Sigmoid colon (tissue), 4 donors: ENCODE measurements at regions not wholly inside any gene's neighbourhood (a gene's known extent, or its start where the extent isn't known, plus 50 kb on each side); places are given as distances from the start of the nearest gene placed in this dataset.

Source experiments
- EP300 ChIP-seq, 4 donors: sonication (generic); formaldehyde crosslinking; IDR thresholded peaks; one replicate each; pipeline ENCODE4 v1.6.1; 2017; ENCODE audit warnings: antibody characterized with exemption in 4 of 4
- POLR2A ChIP-seq, 2 donors: fragments of 450-650 bp; IDR thresholded peaks; one replicate each; pipeline ENCODE4 v1.6.1; 2016; ENCODE audit warnings: antibody characterized with exemption in 2 of 2, mild to moderate bottlenecking in 2 of 2, moderate library complexity in 2 of 2
- POLR2AphosphoS5 ChIP-seq, 4 donors: sonication (generic); formaldehyde crosslinking; IDR thresholded peaks; one replicate each; pipeline ENCODE4 v1.6.1; 2017; ENCODE audit warnings: antibody characterized with exemption in 4 of 4
- TF ChIP-seq, protein P1 (sequence below), 4 experiments: fragments of 450-650 bp in 3 of 4; fragments of 200-600 bp in 1 of 4; IDR thresholded peaks; one replicate each; pipeline ENCODE4 v1.5.1; 2016 to 2019; ENCODE audit warnings: antibody characterized with exemption in 4 of 4, mild to moderate bottlenecking in 3 of 4, moderate library complexity in 2 of 4

DNA sequence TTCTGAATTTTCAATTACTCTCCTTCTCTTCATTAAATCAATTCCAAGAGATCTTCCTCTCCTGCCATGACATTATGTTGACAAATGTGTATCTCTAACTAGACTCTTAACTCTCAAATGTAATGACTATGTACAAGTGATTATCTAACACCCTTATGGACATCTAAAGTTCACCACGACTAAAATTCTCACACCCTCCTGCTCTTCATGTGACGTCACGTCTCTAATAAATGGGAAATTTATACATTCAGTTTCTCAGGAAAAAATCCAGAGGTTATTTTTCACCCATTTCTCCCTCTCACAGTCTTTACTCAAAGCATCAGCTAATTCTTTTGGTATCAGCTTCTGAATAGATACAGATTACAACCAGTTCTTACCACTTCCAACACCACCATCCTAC lies 237.5 kb upstream of the EPHA6 start:
- TF ChIP-seq, protein P1, sequence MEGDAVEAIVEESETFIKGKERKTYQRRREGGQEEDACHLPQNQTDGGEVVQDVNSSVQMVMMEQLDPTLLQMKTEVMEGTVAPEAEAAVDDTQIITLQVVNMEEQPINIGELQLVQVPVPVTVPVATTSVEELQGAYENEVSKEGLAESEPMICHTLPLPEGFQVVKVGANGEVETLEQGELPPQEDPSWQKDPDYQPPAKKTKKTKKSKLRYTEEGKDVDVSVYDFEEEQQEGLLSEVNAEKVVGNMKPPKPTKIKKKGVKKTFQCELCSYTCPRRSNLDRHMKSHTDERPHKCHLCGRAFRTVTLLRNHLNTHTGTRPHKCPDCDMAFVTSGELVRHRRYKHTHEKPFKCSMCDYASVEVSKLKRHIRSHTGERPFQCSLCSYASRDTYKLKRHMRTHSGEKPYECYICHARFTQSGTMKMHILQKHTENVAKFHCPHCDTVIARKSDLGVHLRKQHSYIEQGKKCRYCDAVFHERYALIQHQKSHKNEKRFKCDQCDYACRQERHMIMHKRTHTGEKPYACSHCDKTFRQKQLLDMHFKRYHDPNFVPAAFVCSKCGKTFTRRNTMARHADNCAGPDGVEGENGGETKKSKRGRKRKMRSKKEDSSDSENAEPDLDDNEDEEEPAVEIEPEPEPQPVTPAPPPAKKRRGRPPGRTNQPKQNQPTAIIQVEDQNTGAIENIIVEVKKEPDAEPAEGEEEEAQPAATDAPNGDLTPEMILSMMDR (IDR thresholded peaks at IDR 0.05) = no peak
- TF ChIP-seq POLR2A (IDR thresholded peaks at IDR 0.05) = no peak
- no peak for TF ChIP-seq EP300 (IDR thresholded peaks at IDR 0.05)
- no peak for TF ChIP-seq POLR2AphosphoS5 (IDR thresholded peaks at IDR 0.05)
